Left lobe of liver (tissue), 2 donors: ENCODE measurements at regions not wholly inside any gene's neighbourhood (a gene's known extent, or its start where the extent isn't known, plus 50 kb on each side); places are given as distances from the start of the nearest gene placed in this dataset.

ENCODE experiments used
- ATAC-seq: fragments of 200-7000 bp; cut with Tn5 transposase; one replicate; pipeline ENCODE4 v1.9.1; 2020; ENCODE audit warnings: mild to moderate bottlenecking, moderate library complexity
- DNase-seq: peaks from one replicate; pipeline ENCODE4 v3.0.0-alpha.2; 2020; ENCODE audit warnings: low spot score
- donor health status: DM: no; HTN: no; CAD: no; lungs with moderate emphysema.
- donor health status: DM: no; HTN: yes; CAD: no.

- no peak for ATAC-seq
- no peak for DNase-seq
Observed at GRCh38 chr2:898319-898718, 52.3 kb upstream of the SNTG2 start.

- no peak for ATAC-seq
- DNase-seq = no peak
Observed at GRCh38 chr2:897091-897490, 53.6 kb upstream of the SNTG2 start.

- DNase-seq (no peak), ATAC-seq (no peak)
Observed at GRCh38 chr2:893311-893710, 57.3 kb upstream of the SNTG2 start.

- no peak for ATAC-seq
- no peak for DNase-seq
Observed at GRCh38 chr2:892892-893291, 57.8 kb upstream of the SNTG2 start.

GRCh38 chr2:892401-892800 lies 58.2 kb upstream of the SNTG2 start:
- DNase-seq (no peak), ATAC-seq (no peak)

GRCh38 chr2:891734-892133 lies 58.9 kb upstream of the SNTG2 start:
- ATAC-seq (no peak), DNase-seq (no peak)

- DNase-seq (no peak), ATAC-seq (no peak)
Observed at GRCh38 chr2:890791-891190, 59.9 kb upstream of the SNTG2 start.

GRCh38 chr2:890214-890613 lies 60.4 kb upstream of the SNTG2 start:
- ATAC-seq (no peak), DNase-seq (no peak)

- no peak for ATAC-seq
- DNase-seq = no peak
Observed at GRCh38 chr2:888906-889566, 61.6 kb upstream of the SNTG2 start.

GRCh38 chr2:888211-888801 lies 62.3 kb upstream of the SNTG2 start:
- no peak for ATAC-seq
- no peak for DNase-seq

- DNase-seq (no peak), ATAC-seq (no peak)
Observed at GRCh38 chr2:887639-888038, 63.0 kb upstream of the SNTG2 start.

- DNase-seq = no peak
- ATAC-seq = no peak
Observed at GRCh38 chr2:886072-887022, 64.3 kb upstream of the SNTG2 start.

- no peak for ATAC-seq
Observed at GRCh38 chr2:885230-886071, 65.2 kb upstream of the SNTG2 start.

GRCh38 chr2:883803-884748 lies 66.6 kb upstream of the SNTG2 start:
- ATAC-seq (no peak), DNase-seq (no peak)

More at GRCh38 chr2:885230-886071, 65.2 kb upstream of the SNTG2 start:
- DNase-seq = no peak

- ATAC-seq (no peak), DNase-seq (no peak)
Observed at GRCh38 chr2:883260-883802, 67.3 kb upstream of the SNTG2 start.

- no peak for ATAC-seq
- no peak for DNase-seq
Observed at GRCh38 chr2:881204-881918, 69.3 kb upstream of the SNTG2 start.

GRCh38 chr2:880201-880970 lies 70.3 kb upstream of the SNTG2 start:
- no peak for DNase-seq
- ATAC-seq = no peak

- no peak for DNase-seq
- ATAC-seq = no peak
Observed at GRCh38 chr2:879540-879939, 71.1 kb upstream of the SNTG2 start.
